Endothelial cell of umbilical vein (primary cell): ENCODE measurements at regions not wholly inside any gene's neighbourhood (a gene's known extent, or its start where the extent isn't known, plus 50 kb on each side); places are given as distances from the start of the nearest gene placed in this dataset.

Source experiments
- EZH2 ChIP-seq: IDR thresholded peaks from 2 replicates; pipeline ENCODE4 v1.6.1; 2012; ENCODE audit warnings: borderline replicate concordance, low read depth, mild to moderate bottlenecking, moderate library complexity, low read length, inconsistent platforms; ENCODE audit not compliant: severe bottlenecking
- FOS ChIP-seq: IDR thresholded peaks from 2 replicates; pipeline ENCODE4 v1.6.1; 2011; ENCODE audit warnings: mild to moderate bottlenecking, low read length, moderate library complexity, borderline replicate concordance; ENCODE audit not compliant: insufficient read depth
- JUN ChIP-seq: IDR thresholded peaks from 2 replicates; pipeline ENCODE4 v1.6.1; 2011; ENCODE audit warnings: borderline replicate concordance, low read depth; ENCODE audit not compliant: insufficient read length, insufficient read depth
- MYC ChIP-seq: IDR thresholded peaks from one replicate; pipeline ENCODE4 v1.6.1; 2011; ENCODE audit warnings: mild to moderate bottlenecking, low read depth, low read length
- POLR2A ChIP-seq: IDR thresholded peaks from 2 replicates; pipeline ENCODE4 v1.6.1; 2012; ENCODE audit warnings: low read depth, mild to moderate bottlenecking, control low read depth, low read length
- POLR2AphosphoS5 ChIP-seq: IDR thresholded peaks from 2 replicates; pipeline ENCODE4 v1.6.1; 2012; ENCODE audit warnings: low read depth, mild to moderate bottlenecking, control low read depth, low read length, moderate library complexity; ENCODE audit not compliant: insufficient read depth
- TF ChIP-seq, protein P1 (sequence below), 2 donors: IDR thresholded peaks; 1 replicate in 1 of 2; 2 replicates in 1 of 2; pipeline ENCODE4 v1.5.1; 2011; ENCODE audit warnings: low read length in 2 of 2, mild to moderate bottlenecking in 2 of 2, moderate library complexity in 2 of 2, control low read depth in 1 of 2, inconsistent platforms in 1 of 2, low read depth in 1 of 2; ENCODE audit not compliant: insufficient read depth in 1 of 2; ENCODE audit errors: extremely low read depth in 1 of 2
- TF ChIP-seq, protein P2 (sequence below): IDR thresholded peaks from 2 replicates; pipeline ENCODE4 v1.6.1; 2011; ENCODE audit not compliant: insufficient read depth, insufficient read length

DNA sequence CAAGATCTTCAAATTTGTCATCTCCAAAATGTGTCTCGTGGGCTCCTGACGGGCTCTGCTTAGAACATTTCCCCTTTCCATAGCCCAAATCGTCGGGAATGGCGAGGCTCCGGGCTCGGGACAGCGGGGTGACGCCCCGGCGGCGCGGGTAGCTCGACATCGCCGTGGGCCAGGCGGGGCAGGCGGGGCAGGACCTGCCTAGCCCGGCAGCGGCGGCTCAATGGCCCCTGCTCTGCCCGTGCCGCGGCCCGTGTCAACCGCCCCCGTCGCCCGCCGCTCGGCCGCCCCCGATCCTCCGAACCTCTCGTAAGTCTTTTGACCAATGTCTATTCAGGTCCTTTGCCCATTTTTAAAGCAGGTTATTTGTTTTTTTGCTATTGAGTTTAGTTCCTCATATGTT, 111.2 kb downstream of the PMAIP1 start:
- TF ChIP-seq, protein P1, sequence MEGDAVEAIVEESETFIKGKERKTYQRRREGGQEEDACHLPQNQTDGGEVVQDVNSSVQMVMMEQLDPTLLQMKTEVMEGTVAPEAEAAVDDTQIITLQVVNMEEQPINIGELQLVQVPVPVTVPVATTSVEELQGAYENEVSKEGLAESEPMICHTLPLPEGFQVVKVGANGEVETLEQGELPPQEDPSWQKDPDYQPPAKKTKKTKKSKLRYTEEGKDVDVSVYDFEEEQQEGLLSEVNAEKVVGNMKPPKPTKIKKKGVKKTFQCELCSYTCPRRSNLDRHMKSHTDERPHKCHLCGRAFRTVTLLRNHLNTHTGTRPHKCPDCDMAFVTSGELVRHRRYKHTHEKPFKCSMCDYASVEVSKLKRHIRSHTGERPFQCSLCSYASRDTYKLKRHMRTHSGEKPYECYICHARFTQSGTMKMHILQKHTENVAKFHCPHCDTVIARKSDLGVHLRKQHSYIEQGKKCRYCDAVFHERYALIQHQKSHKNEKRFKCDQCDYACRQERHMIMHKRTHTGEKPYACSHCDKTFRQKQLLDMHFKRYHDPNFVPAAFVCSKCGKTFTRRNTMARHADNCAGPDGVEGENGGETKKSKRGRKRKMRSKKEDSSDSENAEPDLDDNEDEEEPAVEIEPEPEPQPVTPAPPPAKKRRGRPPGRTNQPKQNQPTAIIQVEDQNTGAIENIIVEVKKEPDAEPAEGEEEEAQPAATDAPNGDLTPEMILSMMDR (IDR thresholded peaks at IDR 0.05; ENCODE audit: extremely low read depth in 1 of 2, insufficient read depth in 1 of 2, low read depth in 1 of 2, low read length in 2 of 2), result no peak
- TF ChIP-seq EZH2, result no peak
- no peak for TF ChIP-seq POLR2A
- TF ChIP-seq, protein P2, sequence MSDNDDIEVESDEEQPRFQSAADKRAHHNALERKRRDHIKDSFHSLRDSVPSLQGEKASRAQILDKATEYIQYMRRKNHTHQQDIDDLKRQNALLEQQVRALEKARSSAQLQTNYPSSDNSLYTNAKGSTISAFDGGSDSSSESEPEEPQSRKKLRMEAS, result no peak
- no peak for TF ChIP-seq POLR2AphosphoS5
- TF ChIP-seq JUN, result no peak
- no peak for TF ChIP-seq MYC
- TF ChIP-seq FOS, result no peak
